EL (cell line): ENCODE measurements at regions not wholly inside any gene's neighbourhood (a gene's known extent, or its start where the extent isn't known, plus 50 kb on each side); places are given as distances from the start of the nearest gene placed in this dataset.
"Not testable (repeated sequence)": the region's sequence is repeated elsewhere in the genome, so short reads cannot be mapped to it uniquely, and the experiment has no call there.

ENCODE experiments used
- DNase-seq: peaks from one replicate; pipeline ENCODE4 v3.0.0-alpha.2; 2016

GRCh38 chr17:13659051-13659450 lies 57.3 kb upstream of the HS3ST3A1 start:
- not testable (repeated sequence) for DNase-seq

DNA sequence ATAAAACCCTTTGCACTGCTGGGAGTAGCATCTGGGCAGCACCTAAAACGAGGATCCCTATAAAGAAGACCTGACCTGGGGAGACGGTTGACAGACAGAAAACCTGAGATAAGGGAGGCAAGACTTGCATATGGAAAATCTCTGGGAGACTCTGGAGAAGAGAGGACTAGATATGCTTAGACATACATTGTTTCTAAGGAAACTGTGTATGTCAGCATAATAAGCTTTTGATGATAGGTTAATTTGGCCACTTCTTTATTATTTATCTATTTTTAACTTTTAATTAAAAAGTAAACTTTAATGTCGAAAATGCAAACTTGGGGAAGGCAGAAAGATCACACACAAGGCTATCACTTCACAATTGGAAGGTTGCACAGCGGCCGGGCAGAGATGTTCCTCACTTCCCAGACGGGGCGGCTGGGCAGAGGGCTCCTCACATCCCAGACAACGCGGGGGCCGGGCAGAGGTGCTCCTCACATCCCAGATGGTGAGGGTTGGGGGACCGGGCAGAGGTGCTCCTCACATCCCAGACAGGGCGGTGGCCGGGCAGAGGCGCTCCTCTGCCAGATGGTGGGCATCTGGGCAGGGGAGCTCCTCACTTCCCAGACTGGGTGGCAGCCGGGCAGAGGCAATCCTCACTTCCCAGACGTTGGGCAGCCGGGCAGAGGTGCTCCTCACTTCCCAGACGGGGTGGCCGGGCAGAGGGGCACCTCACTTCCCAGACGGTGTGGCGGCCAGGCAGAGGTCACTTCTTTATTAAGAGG lies 64.3 kb upstream of the HS3ST3A1 start:
- no peak for DNase-seq

GRCh38 chr17:13671341-13671740 lies 69.6 kb upstream of the HS3ST3A1 start:
- no peak for DNase-seq

DNA sequence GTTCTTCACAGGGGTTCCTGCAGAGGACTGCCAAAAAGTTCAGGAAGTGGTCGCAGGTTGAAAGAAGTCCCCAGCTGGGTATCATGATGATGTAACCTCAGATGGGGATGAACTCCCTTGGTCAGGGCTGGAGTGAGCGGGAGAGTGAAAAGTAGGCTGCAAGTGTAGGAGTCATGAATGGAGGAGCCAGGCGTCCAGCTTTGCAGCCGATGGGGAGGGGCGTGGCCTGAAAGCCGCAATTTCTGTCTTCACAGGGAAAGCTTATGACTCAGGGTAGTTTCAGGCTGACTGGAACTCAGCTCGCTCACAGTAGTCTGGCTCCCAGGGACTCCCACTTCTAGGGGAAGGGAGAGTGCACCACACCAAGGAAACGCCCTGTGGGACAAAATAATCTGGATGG lies 70.0 kb upstream of the HS3ST3A1 start:
- DNase-seq, result peak; percentile 36

DNA sequence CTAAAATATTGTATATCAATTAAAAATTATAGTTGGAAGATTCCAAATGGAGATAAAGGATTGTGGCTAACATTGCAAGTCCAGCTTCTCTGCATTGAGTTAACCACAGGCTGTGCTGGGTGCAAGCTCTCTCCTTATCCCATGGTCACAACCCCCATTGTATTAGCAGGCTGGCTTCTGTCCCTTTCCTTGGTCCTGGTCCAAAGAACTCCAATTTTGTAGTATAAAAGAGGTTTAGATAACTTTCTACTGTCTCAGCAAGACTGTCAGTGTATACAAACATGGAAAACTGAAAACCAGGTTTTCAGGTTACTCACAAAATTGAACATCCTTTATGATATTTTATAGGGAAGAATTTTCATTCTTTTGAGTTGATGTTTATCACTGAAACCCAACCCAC lies 76.6 kb upstream of the HS3ST3A1 start:
- DNase-seq, result no peak

DNA sequence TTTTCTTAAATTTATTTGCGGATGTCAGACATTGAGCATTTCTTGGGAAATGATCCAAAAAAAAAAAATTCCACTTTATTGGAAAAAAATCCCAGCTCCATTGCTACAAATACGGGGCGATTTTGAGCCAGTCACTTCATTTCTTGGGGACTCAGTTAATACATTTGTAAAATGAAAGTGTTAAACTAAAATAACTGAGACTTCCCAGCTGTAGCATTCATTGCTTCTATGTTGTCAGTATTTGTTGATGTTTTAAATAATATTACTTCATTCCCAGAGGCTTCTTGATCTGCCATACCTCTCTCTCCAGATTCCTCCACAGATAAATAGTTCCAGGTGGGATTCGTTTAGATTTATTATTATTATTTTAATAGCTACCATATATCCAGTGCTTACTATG lies 77.1 kb upstream of the HS3ST3A1 start:
- no peak for DNase-seq

- DNase-seq, result no peak
Observed at GRCh38 chr17:13688716-13689115, 87.0 kb upstream of the HS3ST3A1 start.

DNA sequence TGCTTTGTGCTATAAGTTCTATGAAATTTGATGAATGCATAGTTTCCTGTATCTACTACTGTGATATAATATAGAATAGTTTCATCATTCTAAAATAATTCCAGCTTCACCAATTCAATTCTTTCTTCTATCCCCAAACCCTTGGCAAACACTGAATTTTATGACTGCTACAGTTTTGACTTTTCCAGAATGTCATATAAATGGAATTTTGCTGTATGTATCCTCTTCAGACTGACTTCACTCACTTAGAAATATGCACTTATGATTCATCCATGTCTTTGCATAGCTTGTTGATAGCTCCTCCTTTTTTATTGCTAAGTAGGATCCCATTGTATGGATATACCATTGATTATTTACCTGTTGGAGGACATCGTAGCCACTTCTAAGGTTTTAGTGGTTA lies 89.1 kb upstream of the HS3ST3A1 start:
- peak; percentile 28 for DNase-seq

DNA sequence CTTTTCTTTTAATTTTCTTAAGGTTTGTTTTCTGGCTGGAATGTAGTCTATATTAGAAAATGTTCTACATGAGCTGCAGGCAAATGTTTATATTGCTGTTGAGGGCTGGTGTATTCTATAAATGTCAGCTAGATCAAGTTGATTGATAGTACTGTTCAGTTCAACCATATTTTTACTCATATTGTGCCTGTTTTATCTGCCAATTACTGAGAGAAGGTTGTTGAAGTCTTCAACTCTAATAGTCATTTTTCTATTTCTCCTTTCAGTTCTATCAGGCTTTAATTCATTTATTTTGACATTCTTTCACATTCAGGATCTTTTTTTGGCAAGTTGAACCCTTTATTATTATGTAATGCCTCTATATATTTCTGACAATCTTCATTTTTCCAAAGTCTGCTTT lies 93.2 kb upstream of the HS3ST3A1 start:
- DNase-seq, result no peak

GRCh38 chr17:13698832-13699231 lies 97.1 kb upstream of the HS3ST3A1 start:
- DNase-seq, result no peak

- no peak for DNase-seq
Observed at GRCh38 chr17:13699261-13699660, 97.5 kb upstream of the HS3ST3A1 start.

DNA sequence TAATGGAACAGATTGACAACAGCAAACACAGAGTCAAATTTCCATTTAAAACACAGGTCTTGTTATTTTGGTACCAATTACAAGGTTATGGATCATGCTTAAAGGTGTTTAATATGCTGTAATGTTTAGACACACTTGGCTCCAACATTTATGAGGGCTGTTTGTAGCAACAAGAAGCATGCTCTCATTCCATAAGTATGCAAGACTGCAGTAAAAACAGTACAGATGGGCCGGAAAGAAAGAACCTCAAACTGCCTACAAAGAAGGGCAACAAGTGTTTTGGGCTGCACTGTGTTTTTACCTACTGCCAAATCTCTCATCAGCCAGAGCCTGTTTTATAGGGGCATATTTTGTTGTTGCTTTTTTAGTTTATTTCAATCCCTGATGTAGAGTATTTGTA lies 100.5 kb upstream of the HS3ST3A1 start:
- DNase-seq, result peak; percentile 62

DNA sequence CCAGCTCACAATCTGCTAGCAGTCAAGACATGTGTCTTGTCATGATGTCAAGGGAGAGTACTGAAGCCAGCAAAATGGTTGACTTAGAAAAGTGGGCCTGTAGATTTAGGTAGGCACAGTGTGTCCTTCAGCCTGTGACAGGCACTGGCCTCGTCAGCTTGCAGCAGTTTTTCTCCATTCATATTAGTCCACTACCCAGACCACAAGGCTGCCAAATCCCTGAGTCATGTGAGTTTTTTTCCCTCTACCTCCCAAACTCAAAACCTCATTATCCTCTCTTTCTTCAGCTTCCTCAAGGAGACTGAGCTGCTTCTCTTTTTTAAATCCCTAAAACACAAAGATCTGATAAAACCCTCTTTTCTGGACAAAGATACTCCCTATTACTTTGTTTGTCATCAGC lies 102.6 kb upstream of the HS3ST3A1 start:
- peak; percentile 73 for DNase-seq

DNA sequence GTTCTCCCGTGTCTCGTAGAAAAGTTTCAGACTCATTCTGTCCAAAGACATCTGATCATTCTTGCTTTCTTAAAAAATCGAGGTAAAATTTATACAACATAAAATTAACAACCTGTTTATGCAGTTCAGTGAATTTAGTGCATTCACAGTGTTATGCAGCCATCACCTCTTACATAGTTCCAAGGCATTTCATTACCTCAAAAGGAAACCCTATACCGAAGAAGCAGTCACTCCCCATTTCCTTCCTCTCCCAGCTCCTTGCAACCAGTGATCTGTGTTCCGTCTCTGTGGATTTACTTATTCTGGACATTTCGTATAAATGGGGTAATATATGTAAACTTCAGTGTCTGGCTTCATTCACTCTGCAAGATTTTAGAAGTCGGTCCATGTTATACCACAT lies 103.5 kb upstream of the HS3ST3A1 start:
- DNase-seq, result no peak

GRCh38 chr17:13721705-13722104 lies 120.0 kb upstream of the HS3ST3A1 start:
- DNase-seq, result no peak

- peak; percentile 75 for DNase-seq
Observed at GRCh38 chr17:13725288-13725990, 123.7 kb upstream of the HS3ST3A1 start.

- DNase-seq, result peak; percentile 87
Observed at GRCh38 chr17:13727441-13728171, 125.9 kb upstream of the HS3ST3A1 start.

GRCh38 chr17:13728781-13729180 lies 127.1 kb upstream of the HS3ST3A1 start:
- peak; percentile 82 for DNase-seq

GRCh38 chr17:13729466-13730134 lies 127.9 kb upstream of the HS3ST3A1 start:
- DNase-seq, result no peak

- DNase-seq, result no peak
Observed at GRCh38 chr17:13734880-13735279, 133.2 kb upstream of the HS3ST3A1 start.

DNA sequence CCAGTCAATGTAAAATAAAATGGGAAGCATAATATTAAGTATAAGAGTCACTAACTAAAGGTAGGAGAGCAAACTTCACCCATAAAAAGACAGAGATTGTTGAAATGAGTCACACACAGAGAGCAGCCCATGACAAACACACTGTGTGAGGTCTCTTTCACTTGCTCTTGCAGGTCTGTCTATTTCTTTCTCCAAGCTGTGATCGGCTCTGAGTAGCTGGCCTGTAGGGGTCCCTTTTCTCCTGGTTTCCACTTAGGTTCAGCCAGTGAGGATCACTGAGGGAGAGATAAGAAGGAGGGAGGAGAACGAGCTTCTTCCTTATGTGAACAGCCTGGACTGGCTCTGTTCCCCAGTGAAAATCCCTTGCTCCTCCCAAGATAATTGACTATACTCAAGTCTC lies 133.7 kb upstream of the HS3ST3A1 start:
- peak; percentile 48 for DNase-seq

GRCh38 chr17:13735861-13736260 lies 134.1 kb upstream of the HS3ST3A1 start:
- no peak for DNase-seq

DNA sequence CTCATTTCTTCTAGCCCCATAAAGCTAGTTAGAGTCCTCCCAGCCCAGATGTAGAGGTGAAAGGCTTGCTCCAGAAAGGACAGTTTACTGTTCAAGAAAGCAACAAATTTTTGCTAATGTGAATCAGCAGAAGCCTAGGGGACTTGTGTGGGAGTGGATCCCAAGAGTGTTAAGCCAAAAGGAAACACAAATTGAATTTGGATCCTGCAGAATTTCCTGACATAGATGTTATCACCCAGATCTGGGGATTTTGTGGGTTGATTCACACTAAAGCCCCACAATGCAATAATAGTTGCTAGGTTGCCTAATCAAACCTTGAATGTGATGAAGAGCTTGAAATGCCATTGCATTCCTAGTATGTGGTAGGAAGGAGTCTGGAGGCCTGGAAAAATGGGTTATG lies 135.2 kb upstream of the HS3ST3A1 start:
- DNase-seq, result peak; percentile 77
